DND-41 (cell line): ENCODE measurements at regions not wholly inside any gene's neighbourhood (a gene's known extent, or its start where the extent isn't known, plus 50 kb on each side); places are given as distances from the start of the nearest gene placed in this dataset.

Source experiments
- EZH2 ChIP-seq: IDR thresholded peaks from 3 replicates; pipeline ENCODE4 v1.6.1; 2012; ENCODE audit warnings: borderline replicate concordance, low read depth, mild to moderate bottlenecking, moderate library complexity, low read length, inconsistent platforms; ENCODE audit not compliant: severe bottlenecking
- TF ChIP-seq, protein P1 (sequence below): IDR thresholded peaks from 2 replicates; pipeline ENCODE4 v1.5.1; 2012; ENCODE audit warnings: borderline replicate concordance, low read length, moderate library complexity, mild to moderate bottlenecking; ENCODE audit not compliant: poor library complexity, severe bottlenecking; ENCODE audit errors: extremely low read depth

DNA sequence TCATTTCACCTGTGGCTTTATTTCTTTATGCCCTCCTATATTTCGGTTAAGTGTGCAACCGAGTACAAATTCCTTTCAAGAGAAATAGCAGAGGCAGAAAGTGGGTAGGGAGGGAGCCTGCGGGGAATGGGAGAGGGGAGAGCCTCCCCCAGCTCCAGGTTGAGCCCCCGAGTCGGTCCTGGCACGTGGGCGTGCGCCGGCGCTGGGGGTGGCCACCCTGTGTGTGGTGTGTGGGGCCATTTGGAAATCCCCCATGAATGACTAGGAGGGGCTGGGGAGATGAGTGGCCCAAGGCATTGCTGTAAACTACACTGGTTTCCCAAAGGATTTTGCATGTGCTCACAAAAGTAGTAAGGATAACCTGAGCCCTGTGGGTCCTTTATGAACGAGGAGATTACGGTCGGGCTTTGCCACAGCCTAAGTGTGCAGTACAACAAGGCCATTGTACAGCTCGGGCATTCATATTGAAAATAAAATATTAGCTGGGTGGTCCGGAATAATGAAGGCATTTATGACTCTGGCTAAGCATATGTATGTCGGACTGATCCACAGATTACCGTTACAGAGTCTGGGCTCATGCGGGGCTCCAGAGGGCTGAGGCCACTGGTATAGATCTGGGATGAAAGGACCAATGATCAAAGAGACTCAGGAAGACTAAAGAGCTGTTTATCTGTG is 84.5 kb upstream of the RALGAPA2 start:
- TF ChIP-seq, protein P1, sequence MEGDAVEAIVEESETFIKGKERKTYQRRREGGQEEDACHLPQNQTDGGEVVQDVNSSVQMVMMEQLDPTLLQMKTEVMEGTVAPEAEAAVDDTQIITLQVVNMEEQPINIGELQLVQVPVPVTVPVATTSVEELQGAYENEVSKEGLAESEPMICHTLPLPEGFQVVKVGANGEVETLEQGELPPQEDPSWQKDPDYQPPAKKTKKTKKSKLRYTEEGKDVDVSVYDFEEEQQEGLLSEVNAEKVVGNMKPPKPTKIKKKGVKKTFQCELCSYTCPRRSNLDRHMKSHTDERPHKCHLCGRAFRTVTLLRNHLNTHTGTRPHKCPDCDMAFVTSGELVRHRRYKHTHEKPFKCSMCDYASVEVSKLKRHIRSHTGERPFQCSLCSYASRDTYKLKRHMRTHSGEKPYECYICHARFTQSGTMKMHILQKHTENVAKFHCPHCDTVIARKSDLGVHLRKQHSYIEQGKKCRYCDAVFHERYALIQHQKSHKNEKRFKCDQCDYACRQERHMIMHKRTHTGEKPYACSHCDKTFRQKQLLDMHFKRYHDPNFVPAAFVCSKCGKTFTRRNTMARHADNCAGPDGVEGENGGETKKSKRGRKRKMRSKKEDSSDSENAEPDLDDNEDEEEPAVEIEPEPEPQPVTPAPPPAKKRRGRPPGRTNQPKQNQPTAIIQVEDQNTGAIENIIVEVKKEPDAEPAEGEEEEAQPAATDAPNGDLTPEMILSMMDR: no peak
- TF ChIP-seq EZH2: no peak
